ENCODE measurements at regions not wholly inside any gene's neighbourhood (a gene's known extent, or its start where the extent isn't known, plus 50 kb on each side); places are given as distances from the start of the nearest gene placed in this dataset.

DNA sequence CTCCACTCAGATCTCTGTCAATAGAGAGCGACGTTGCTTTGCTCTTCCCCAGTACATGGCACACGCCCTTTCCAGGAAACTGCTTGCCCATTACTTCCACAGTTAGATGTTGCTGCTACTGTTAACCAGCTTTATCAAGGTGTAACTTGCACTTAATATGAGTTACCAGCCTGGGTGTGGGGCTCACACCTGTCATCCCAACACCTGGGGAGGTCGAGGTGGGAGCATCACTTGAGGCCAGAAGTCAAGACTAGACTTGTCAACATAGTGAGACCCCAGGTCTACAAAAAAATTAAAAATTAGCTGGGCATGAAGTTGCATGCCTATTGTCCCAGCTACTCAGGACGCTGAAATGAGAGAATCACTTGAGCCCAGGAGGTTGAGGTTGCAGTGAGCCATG lies 177.1 kb upstream of the B3GAT1 start:
- no peak for TF ChIP-seq POLR2A (IDR thresholded peaks at IDR 0.05)
- no peak for TF ChIP-seq CTCF (IDR thresholded peaks at IDR 0.05)
- no peak for TF ChIP-seq POLR2AphosphoS5 (IDR thresholded peaks at IDR 0.05)
